Heart left ventricle (tissue), 13 donors: ENCODE measurements at regions not wholly inside any gene's neighbourhood (a gene's known extent, or its start where the extent isn't known, plus 50 kb on each side); places are given as distances from the start of the nearest gene placed in this dataset.

Experiments
- CTCF ChIP-seq, 12 donors: fragments of 200-600 bp; sonication (generic) in 4 of 12; IDR thresholded peaks; one replicate each; pipeline versions ENCODE4 v1.5.0 to v1.8.0; 2018 to 2022; ENCODE audit warnings: antibody characterized with exemption in 12 of 12, mild to moderate bottlenecking in 5 of 12
- POLR2A ChIP-seq, 2 donors: fragments of 450-650 bp; IDR thresholded peaks; one replicate each; pipeline ENCODE4 v1.6.1; 2017; ENCODE audit warnings: antibody characterized with exemption in 2 of 2, mild to moderate bottlenecking in 2 of 2, moderate library complexity in 2 of 2
- donor health status: ischemic (EF 13 %, LVEDD 7.1; RV severe dilation, severe dysfunction).
- donor health status: DM: no; HTN: yes; CAD: no.
- donor health status: DM: no; HTN: no; CAD: no.
- donor health status: ischemic (EF 25% LVEDD 6.9; RV normal size, moderate dysfunction).
- donor health status: ischemic (EF 25% LVEDD 5.7; RV mildly dilated, moderate dysfunction).
- donor health status: ischemic (EF 35%, LVEDD 5.7; RV mildly dilated, moderate dysfunction).
- donor health status: nonischemic (EF 11% LVEDD 7.7; RV severe dilation, severe dysfunction).
- donor health status: DM: yes; HTN: yes; CAD: no.
- donor health status: PGD.
- donor health status: ischemic (EF 29% LVEDD 5.4; RV normal size, mild dysfunction).
- donor health status: nonischemic (EF 23%, LVEDD 6.1; RV moderate dilation, normal function).

GRCh38 chr5:152532714-152533113 lies 127.6 kb upstream of the NMUR2 start:
- peak; percentile 16 to 69 (median 56) for TF ChIP-seq CTCF (IDR thresholded peaks at IDR 0.05)
- no peak for TF ChIP-seq POLR2A (IDR thresholded peaks at IDR 0.05)
